H9 (cell line): ENCODE measurements at regions not wholly inside any gene's neighbourhood (a gene's known extent, or its start where the extent isn't known, plus 50 kb on each side); places are given as distances from the start of the nearest gene placed in this dataset.
"Not testable (repeated sequence)": the region's sequence is repeated elsewhere in the genome, so short reads cannot be mapped to it uniquely, and the experiment has no call there.

Experiments used
- DNase-seq: peaks from one replicate; pipeline ENCODE4 v3.0.0-alpha.2; 2017
- H2AFZ ChIP-seq: one replicate; pipeline ENCODE4 v1.6.1; 2013; ENCODE audit warnings: mild to moderate bottlenecking, low read length, control low read depth, moderate library complexity
- H2AK5ac ChIP-seq: 2 replicates; pipeline ENCODE4 v1.6.1; 2013; ENCODE audit warnings: low read length, control low read depth, mixed read lengths; ENCODE audit not compliant: insufficient read length
- H2BK120ac ChIP-seq: one replicate; pipeline ENCODE4 v1.6.1; 2013; ENCODE audit warnings: low read depth, mild to moderate bottlenecking, low read length, control low read depth, inconsistent platforms; ENCODE audit not compliant: poor library complexity, severe bottlenecking
- H2BK12ac ChIP-seq: 2 replicates; pipeline ENCODE4 v1.6.1; 2013; ENCODE audit warnings: low read length, control low read depth, mixed read lengths, low read depth; ENCODE audit not compliant: insufficient read length
- H2BK15ac ChIP-seq: 2 replicates; pipeline ENCODE4 v1.6.1; 2013; ENCODE audit warnings: low read depth, low read length, control low read depth
- H2BK20ac ChIP-seq: one replicate; pipeline ENCODE4 v1.6.1; 2013; ENCODE audit warnings: low read depth, mild to moderate bottlenecking, low read length, control low read depth, inconsistent platforms; ENCODE audit not compliant: poor library complexity, severe bottlenecking
- H2BK5ac ChIP-seq: 2 replicates; pipeline ENCODE4 v1.6.1; 2013; ENCODE audit warnings: low read length, control low read depth, mixed read lengths; ENCODE audit not compliant: insufficient read length
- H3K14ac ChIP-seq: 2 replicates; pipeline ENCODE4 v1.6.1; 2013; ENCODE audit warnings: low read length, control low read depth; ENCODE audit not compliant: insufficient read depth
- H3K18ac ChIP-seq: 2 replicates; pipeline ENCODE4 v1.6.1; 2013; ENCODE audit warnings: low read depth, mild to moderate bottlenecking, mixed read lengths, low read length, control low read depth; ENCODE audit not compliant: insufficient read length
- H3K23ac ChIP-seq: 2 replicates; pipeline ENCODE4 v1.6.1; 2013; ENCODE audit warnings: low read length, control low read depth, mixed read lengths, low read depth; ENCODE audit not compliant: insufficient read length
- H3K23me2 ChIP-seq: 2 replicates; pipeline ENCODE4 v1.6.1; 2013; ENCODE audit warnings: low read depth, mild to moderate bottlenecking, mixed read lengths, low read length, control low read depth; ENCODE audit not compliant: insufficient read length, poor library complexity, severe bottlenecking
- H3K27ac ChIP-seq: 2 replicates; pipeline ENCODE4 v1.5.1; 2013; ENCODE audit warnings: low read length, control low read depth, mixed read lengths, low read depth; ENCODE audit not compliant: insufficient read length
- H3K27me3 ChIP-seq: 2 replicates; pipeline ENCODE4 v1.6.1; 2013; ENCODE audit warnings: low read length, control low read depth, inconsistent platforms; ENCODE audit not compliant: insufficient read depth
- H3K4ac ChIP-seq: 2 replicates; pipeline ENCODE4 v1.6.1; 2013; ENCODE audit warnings: low read depth, mild to moderate bottlenecking, control low read depth, inconsistent platforms, low read length, moderate library complexity
- H3K4me1 ChIP-seq: 2 replicates; pipeline ENCODE4 v1.6.1; 2013; ENCODE audit warnings: low read length, control low read depth, inconsistent platforms; ENCODE audit not compliant: insufficient read depth
- H3K4me2 ChIP-seq: 2 replicates; pipeline ENCODE4 v1.6.1; 2013; ENCODE audit warnings: low read length, control low read depth, mixed read lengths; ENCODE audit not compliant: insufficient read length, insufficient read depth
- H3K56ac ChIP-seq: 2 replicates; pipeline ENCODE4 v1.6.1; 2013; ENCODE audit warnings: low read depth, mild to moderate bottlenecking, mixed read lengths, low read length, control low read depth; ENCODE audit not compliant: insufficient read length
- H3K79me1 ChIP-seq: 2 replicates; pipeline ENCODE4 v1.6.1; 2013; ENCODE audit warnings: low read depth, mild to moderate bottlenecking, moderate library complexity, low read length, control low read depth, inconsistent platforms; ENCODE audit not compliant: insufficient read depth, poor library complexity, severe bottlenecking
- H3K79me2 ChIP-seq: 2 replicates; pipeline ENCODE4 v1.6.1; 2013; ENCODE audit warnings: low read length, control low read depth, inconsistent platforms; ENCODE audit not compliant: insufficient read depth
- H3K9ac ChIP-seq: 2 replicates; pipeline ENCODE4 v1.6.1; 2013; ENCODE audit warnings: low read length, control low read depth, mixed read lengths; ENCODE audit not compliant: insufficient read length; ENCODE audit errors: extremely low read depth
- H3K9me3 ChIP-seq: one replicate; pipeline ENCODE4 v1.6.1; 2013; ENCODE audit warnings: low read depth, low read length, inconsistent platforms; ENCODE audit not compliant: control insufficient read depth
- H3T11ph ChIP-seq: one replicate; pipeline ENCODE4 v1.6.1; 2013; ENCODE audit warnings: mild to moderate bottlenecking, low read length, control low read depth, inconsistent platforms
- H4K20me1 ChIP-seq: one replicate; pipeline ENCODE4 v1.6.1; 2013; ENCODE audit not compliant: control insufficient read depth, insufficient read length, insufficient read depth
- H4K5ac ChIP-seq: 2 replicates; pipeline ENCODE4 v1.6.1; 2013; ENCODE audit warnings: low read depth, mild to moderate bottlenecking, mixed read lengths, low read length, control low read depth; ENCODE audit not compliant: insufficient read length
- H4K8ac ChIP-seq: replicated peaks from 2 replicates; pipeline ENCODE4 v1.6.1; 2013; ENCODE audit warnings: low read length, control low read depth, mixed read lengths, low read depth; ENCODE audit not compliant: insufficient read length
- H4K91ac ChIP-seq: 2 replicates; pipeline ENCODE4 v1.6.1; 2013; ENCODE audit warnings: low read depth, mild to moderate bottlenecking, moderate library complexity, mixed read lengths, low read length, control low read depth; ENCODE audit not compliant: insufficient read length
- H3K27ac Mint-ChIP-seq, 3 experiments: 2 replicates in 2 of 3; 3 replicates in 1 of 3; pipeline ENCODE4 v1.8.0; 2020 to 2021; ENCODE audit warnings: mixed read lengths in 3 of 3, mild to moderate bottlenecking in 1 of 3, moderate library complexity in 1 of 3
- H3K27me3 Mint-ChIP-seq: 2 replicates; pipeline ENCODE4 v1.8.0; 2021; ENCODE audit warnings: low read depth, mild to moderate bottlenecking, moderate library complexity, mixed read lengths
- H3K36me3 Mint-ChIP-seq, 3 experiments: 2 replicates in 2 of 3; 3 replicates in 1 of 3; pipeline ENCODE4 v1.8.0; 2020 to 2021; ENCODE audit warnings: low read depth in 3 of 3, mixed read lengths in 3 of 3; ENCODE audit not compliant: insufficient read depth in 1 of 3
- H3K4me1 Mint-ChIP-seq, 2 experiments: 2 replicates each; pipeline ENCODE4 v1.8.0; 2020; ENCODE audit warnings: mixed read lengths in 2 of 2
- H3K4me3 Mint-ChIP-seq, 2 experiments: 2 replicates in 1 of 2; 3 replicates in 1 of 2; pipeline ENCODE4 v1.8.0; 2020 to 2021; ENCODE audit warnings: mild to moderate bottlenecking in 2 of 2, mixed read lengths in 2 of 2, moderate library complexity in 1 of 2
- H3K9me3 Mint-ChIP-seq, 2 experiments: 2 replicates in 1 of 2; 3 replicates in 1 of 2; pipeline ENCODE4 v1.8.0; 2020; ENCODE audit warnings: mild to moderate bottlenecking in 2 of 2, mixed read lengths in 2 of 2, moderate library complexity in 1 of 2
- CTCF ChIP-seq: fragments of 200-600 bp; sonication (generic); conservative IDR thresholded peaks from 3 replicates; pipeline ENCODE4 v1.8.0; 2021; ENCODE audit warnings: antibody characterized with exemption, mild to moderate bottlenecking
- WGBS: extraction: QIAGEN DNeasy Blood & Tissue Kit; methylation state at CpG from one replicate; pipeline ENCODE4 v1.1.7; 2013; ENCODE audit warnings: missing lambda C conversion rate, low lambda C conversion rate, mixed read lengths; ENCODE audit not compliant: insufficient read length; ENCODE audit errors: extremely low coverage; 5-methylcytosine and 5-hydroxymethylcytosine counted together

- no peak overlapping the region for H2BK12ac ChIP-seq
- no peak overlapping the region for H3T11ph ChIP-seq
- H2BK120ac ChIP-seq = no peak overlapping the region
- H2AFZ ChIP-seq = no peak overlapping the region
- WGBS = no CpG with 5 or more reads among the region's 4 CpGs
- TF ChIP-seq CTCF = no peak
- no peak overlapping the region for H3K14ac ChIP-seq
- no peak overlapping the region for H4K91ac ChIP-seq
- H2BK20ac ChIP-seq = no peak overlapping the region
- Mint-ChIP-seq H3K4me3 (no peak overlapping the region), H3K36me3 (no peaks in the 10 kb centered on the region; a peak in 1 of 7 replicates), H3K4me1 (peaks cover 24 to 27% of the 10 kb centered on the region in 2 experiments), H3K27me3 (peaks cover 4% of the 10 kb centered on the region), H3K9me3 (peaks cover 0 to 4% of the 10 kb centered on the region in 2 experiments; a peak in 2 of 5 replicates), H3K27ac (no peak overlapping the region; a peak in 1 of 7 replicates)
- no peaks in the 10 kb centered on the region; the same call in 1 of the 2 replicates for H3K27me3 ChIP-seq
- no peaks in the 10 kb centered on the region for H3K9me3 ChIP-seq
- no peaks in the 10 kb centered on the region for H3K79me1 ChIP-seq
- H3K4me1 ChIP-seq = peaks cover 4% of the 10 kb centered on the region; the same call in 1 of the 2 replicates
- no peak overlapping the region for H3K18ac ChIP-seq
- H3K9ac ChIP-seq = no peak overlapping the region
- no peaks in the 10 kb centered on the region for H3K23me2 ChIP-seq
- no peak overlapping the region for H4K8ac ChIP-seq
- DNase-seq = no peak
- H3K56ac ChIP-seq = no peak overlapping the region
- no peaks in the 10 kb centered on the region for H4K20me1 ChIP-seq
- H4K5ac ChIP-seq = no peak overlapping the region
- no peak overlapping the region for H3K23ac ChIP-seq
- no peak overlapping the region for H3K27ac ChIP-seq
- H2BK5ac ChIP-seq = no peak overlapping the region
- H2BK15ac ChIP-seq = no peak overlapping the region
- H3K4ac ChIP-seq = no peak overlapping the region
- no peak overlapping the region for H2AK5ac ChIP-seq
- no peak overlapping the region for H3K4me2 ChIP-seq
- no peaks in the 10 kb centered on the region for H3K79me2 ChIP-seq
These were observed 533.5 kb downstream of the RBFOX1 start for GRCh38 chr16:7866144-7866543.

- not testable (repeated sequence) for H3K9me3 Mint-ChIP-seq, H3K27ac ChIP-seq, H3K18ac ChIP-seq, H3K36me3 Mint-ChIP-seq, H3K14ac ChIP-seq, DNase-seq, H3K27ac Mint-ChIP-seq, H4K5ac ChIP-seq, H3K56ac ChIP-seq, H3K9ac ChIP-seq, H4K8ac ChIP-seq, H2AK5ac ChIP-seq, H4K91ac ChIP-seq, H2BK15ac ChIP-seq, H3K4me1 ChIP-seq, H3K23ac ChIP-seq, H4K20me1 ChIP-seq, H2BK12ac ChIP-seq, H3K4me2 ChIP-seq, H3K79me2 ChIP-seq, H2BK5ac ChIP-seq, H3K4me3 Mint-ChIP-seq, H3K9me3 ChIP-seq, H2AFZ ChIP-seq, H2BK120ac ChIP-seq, H3T11ph ChIP-seq, H3K27me3 ChIP-seq, H2BK20ac ChIP-seq, H3K4ac ChIP-seq, H3K79me1 ChIP-seq, H3K23me2 ChIP-seq, H3K27me3 Mint-ChIP-seq
- H3K4me1 Mint-ChIP-seq = peaks cover 24 to 27% of the 10 kb centered on the region in 2 experiments
- no CpG with 5 or more reads among the region's 3 CpGs for WGBS
These were observed 532.7 kb downstream of the RBFOX1 start for GRCh38 chr16:7865393-7865792.
